Renal cortex interstitium (tissue), 11 donors: ENCODE measurements at regions not wholly inside any gene's neighbourhood (a gene's known extent, or its start where the extent isn't known, plus 50 kb on each side); places are given as distances from the start of the nearest gene placed in this dataset.
"Not testable (repeated sequence)": the region's sequence is repeated elsewhere in the genome, so short reads cannot be mapped to it uniquely, and the experiment has no call there.

Experiments
- DNase-seq, 11 donors: peaks; one replicate each; pipeline ENCODE4 v3.0.0-alpha.2; 2013; ENCODE audit warnings: low read depth in 9 of 11, low spot score in 4 of 11; ENCODE audit errors: extremely low read depth in 1 of 11

DNA sequence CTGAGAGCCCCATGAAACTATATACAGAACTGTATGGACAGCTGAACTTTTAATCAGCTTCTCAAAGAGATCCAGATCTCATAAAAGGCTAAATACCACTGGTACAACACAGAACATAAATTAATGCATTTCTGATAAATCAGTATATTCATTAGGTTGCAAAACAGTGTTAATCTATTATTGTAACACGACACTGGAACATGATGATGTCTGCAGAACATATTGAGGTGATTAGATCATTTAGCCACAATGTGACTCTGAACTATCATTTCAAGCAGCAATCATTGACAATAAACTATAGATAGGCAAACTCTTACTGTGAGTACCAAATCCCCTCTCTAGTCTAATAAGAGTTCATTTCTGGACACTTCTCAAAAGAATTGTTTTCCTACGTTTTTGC, 50.3 kb downstream of the GASK1B start:
- no peak for DNase-seq

DNA sequence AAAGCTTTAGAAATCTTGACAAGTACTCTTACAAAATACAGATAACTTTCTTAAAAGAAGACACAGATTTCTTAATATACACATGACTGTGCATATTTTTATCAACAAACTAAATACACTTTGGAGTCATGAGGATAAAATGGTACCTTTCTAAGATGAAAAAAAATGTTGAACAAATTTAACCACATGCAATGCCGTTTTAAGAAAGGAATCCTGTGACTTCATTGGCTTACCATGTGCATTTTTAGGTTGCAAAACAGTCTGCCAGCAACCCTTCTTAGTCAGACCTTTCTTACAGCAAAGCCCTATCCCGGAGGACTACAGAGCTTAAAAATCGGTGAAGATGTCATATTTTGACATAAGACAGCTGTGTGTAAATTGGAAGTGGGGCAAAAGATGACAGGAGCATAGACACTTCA, 51.7 kb downstream of the GASK1B start:
- DNase-seq, result peak in 8 of 11 donors; percentile 10 to 36 (median 22)

GRCh38 chr4:158120645-158121151, 52.1 kb downstream of the GASK1B start:
- peak in 10 of 11 donors; percentile 42 to 85 (median 58) for DNase-seq

DNA sequence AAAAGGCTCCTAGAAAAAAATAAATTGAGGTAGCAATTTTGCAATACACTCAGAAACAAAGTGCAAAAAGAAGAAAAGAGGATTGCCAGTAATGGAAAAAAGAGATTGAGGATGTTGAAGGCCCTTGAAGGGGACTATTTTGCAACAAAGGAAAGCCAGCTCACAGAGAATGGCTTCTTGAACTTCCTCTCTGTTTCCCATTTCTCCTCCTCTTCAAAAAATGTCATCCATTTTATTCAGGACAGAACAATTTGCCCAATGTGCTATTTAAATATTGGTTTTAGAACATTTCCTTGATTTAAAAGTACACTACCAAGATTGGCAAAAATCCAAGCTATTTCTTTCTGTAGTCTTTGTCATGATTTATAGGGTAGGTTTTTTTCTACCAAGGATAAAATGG, 60.2 kb downstream of the GASK1B start:
- no peak for DNase-seq

GRCh38 chr4:158111241-158111640, 61.6 kb downstream of the GASK1B start:
- DNase-seq, result no peak

DNA sequence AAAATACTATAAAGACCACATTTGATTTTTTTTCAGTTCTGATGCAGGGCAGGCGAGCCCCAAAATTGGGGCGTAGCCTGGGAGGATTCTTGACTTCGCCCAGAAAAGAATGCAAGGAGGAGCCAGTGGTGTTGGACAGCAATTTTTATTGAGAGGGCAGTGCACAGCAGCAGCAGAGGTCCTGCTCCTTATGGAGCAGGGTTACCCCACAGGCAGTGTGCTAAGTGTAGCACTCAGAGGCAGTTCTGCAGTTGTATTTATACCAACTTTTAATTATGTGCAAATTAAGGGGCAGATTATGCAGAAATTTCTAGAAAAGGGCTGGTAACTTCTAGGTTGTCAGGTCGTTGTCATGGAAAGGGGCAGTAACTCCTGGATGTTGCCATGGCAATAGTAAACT, 69.9 kb downstream of the GASK1B start:
- no peak for DNase-seq

GRCh38 chr4:158099686-158100085, 73.1 kb downstream of the GASK1B start:
- no peak for DNase-seq

DNA sequence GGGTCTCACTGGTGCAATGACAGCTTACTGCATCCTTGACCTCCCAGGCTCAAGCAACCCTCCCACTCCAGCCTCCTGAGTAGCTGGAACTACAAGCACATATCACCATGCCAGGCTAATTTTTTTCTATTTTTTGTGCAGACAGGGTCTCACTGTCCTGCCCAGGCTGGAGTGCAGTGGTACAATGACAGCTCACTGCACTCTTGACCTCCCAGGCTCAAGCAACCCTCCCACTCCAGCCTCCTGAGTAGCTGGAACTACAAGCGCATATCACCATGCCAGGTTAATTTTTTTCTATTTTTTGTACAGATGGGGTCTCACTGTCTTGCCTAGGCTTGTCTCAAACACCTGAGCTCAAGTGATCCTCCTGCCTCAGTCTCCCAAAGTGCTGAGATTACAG, 74.0 kb downstream of the GASK1B start:
- DNase-seq, result no peak

- no peak for DNase-seq
These were observed 78.3 kb downstream of the GASK1B start for GRCh38 chr4:158094413-158095134.

DNA sequence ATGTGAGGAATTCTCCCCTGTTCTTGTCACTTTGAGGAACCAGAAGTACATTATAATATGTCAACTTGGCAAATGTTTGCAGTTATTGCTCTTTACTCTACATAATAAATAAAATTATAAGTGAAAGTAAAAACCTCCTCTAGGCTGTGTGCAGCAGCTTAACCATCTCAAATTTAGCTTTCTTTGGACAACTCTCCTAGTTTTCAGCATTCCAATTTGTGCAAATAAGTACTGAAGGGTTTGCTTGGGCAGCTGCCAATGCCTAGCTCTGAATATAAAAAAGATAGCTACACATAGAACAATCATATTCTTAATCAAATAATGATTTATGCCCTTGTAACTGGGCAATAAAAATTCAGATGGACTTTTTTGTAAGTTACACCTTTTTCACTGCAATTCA, 82.5 kb downstream of the GASK1B start:
- DNase-seq, result peak in 10 of 11 donors; percentile 21 to 67 (median 40)

- DNase-seq, result not testable (repeated sequence)
These were observed 82.9 kb downstream of the GASK1B start for GRCh38 chr4:158089897-158090296.

GRCh38 chr4:158080354-158080753, 92.5 kb downstream of the GASK1B start:
- no peak for DNase-seq

DNA sequence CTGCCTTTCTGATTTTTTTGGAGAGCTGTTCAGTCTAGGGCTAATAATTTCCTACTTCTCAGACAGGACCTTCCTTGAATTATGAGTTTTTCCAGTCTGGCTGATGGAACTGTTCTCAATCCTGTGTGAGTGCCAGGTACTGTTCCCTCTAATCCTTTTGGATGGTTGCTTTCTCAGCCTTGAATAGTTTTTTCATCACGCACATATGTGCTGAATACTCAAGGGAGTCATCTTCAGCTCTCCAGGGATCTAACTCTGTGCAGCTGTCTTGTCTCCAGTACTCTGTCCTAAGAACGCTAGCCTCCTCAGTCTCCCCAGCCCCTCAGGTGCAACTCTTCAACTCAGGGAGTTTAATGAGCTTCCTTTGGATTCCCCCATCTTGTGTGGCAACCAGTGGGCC, 93.2 kb downstream of the GASK1B start:
- DNase-seq, result no peak

- DNase-seq, result no peak
These were observed 95.0 kb downstream of the GASK1B start for GRCh38 chr4:158077835-158078234.

DNA sequence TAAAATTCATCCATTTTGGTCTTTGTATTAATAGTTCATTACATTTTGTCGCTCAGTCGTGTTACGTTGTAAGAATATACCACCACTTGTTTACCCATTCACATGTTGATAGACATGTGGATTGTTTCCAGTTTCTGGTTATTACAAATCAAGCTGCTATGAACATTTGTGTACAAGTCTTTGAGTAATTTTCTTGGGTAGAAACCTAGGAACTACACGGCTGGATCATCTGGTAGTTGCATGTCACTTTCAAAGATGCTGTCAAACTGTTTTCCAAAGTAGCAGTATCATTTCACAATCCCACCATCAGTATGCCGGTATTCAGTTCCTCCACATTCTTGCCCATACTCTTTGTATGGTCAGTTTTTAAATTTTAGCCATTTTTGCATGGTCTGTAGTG, 98.0 kb downstream of the GASK1B start:
- no peak for DNase-seq

GRCh38 chr4:158071931-158072330, 100.9 kb downstream of the GASK1B start:
- no peak for DNase-seq

DNA sequence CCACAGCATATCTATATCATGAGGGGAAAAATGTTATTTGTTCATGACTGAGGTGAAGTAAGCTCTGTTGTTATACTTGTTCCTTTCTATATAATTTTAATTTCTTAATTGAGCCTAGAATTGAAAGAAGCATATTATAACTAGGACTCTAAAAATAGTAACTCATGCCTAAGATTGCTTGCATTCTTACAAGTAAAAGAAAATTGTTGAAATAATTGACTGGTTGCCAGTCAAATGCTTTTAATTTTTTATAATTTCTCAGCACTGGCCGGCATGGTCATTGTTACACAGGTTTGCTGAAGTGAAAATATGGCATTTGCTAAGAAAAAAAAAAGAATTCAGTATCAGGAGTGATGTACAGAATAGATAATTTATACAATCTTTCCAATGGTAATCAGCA, 104.8 kb downstream of the GASK1B start:
- DNase-seq, result no peak

DNA sequence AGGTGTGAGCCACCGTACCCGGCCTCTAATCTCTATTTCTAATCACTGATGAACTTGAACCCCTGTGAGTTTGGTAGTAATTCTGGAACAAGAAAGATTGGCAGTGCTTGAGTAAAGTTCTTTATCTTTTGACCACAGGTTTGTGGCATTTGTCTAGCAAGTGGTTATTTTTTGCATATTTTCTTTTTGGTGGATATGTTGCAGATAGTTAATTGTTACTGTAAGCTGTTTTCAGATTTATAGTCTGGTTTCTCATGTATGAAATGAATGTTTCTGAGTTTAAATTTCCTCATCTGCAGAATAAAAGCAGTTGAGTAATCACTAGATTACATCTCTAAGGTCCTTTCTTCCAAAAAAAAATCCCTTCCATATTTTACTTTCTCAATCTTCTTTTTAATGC, 105.2 kb downstream of the GASK1B start:
- DNase-seq, result no peak

DNA sequence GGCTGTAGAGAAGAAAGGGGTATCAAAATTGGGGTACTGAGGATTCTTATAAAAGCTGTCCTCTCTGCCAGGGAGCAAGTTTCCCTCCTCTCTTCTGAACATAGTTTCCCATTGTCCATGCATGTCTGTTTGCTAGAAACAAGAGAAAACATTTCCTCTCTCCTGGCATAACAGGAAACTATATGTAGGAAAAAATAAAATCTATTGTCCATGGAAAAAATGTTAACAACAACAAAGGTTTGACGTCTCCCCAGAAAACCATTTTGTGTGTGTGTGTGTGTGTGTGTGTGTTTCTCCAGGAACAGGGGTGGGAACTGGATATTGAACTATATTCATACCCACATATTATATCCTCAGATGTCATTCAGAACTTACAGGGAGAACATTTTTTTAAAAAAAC, 107.2 kb downstream of the GASK1B start:
- DNase-seq, result no peak

DNA sequence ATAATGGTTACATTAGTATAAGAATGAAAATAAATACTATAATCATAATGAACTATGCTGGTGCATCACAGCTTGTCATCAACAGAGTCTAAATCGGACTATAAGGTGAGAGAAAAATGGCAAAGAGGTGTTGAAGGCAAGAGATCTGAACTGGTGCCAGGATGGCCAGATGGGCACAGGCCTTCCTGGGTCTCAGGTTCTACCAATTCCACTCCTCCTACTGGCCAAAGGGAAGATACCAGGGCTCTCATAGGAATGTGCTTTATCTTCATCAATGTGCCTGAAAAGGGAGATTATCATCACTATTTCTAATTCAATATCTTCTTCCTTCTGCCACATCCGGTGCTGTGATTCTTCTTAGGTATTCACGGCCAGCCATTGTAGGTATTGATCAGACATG, 107.6 kb downstream of the GASK1B start:
- no peak for DNase-seq

GRCh38 chr4:158056689-158057245, 116.1 kb downstream of the GASK1B start:
- DNase-seq, result no peak
